ENCODE measurements at regions not wholly inside any gene's neighbourhood (a gene's known extent, or its start where the extent isn't known, plus 50 kb on each side); places are given as distances from the start of the nearest gene placed in this dataset.

- no peak for DNase-seq (ENCODE audit: extremely low spot score)
- H3K4me1 ChIP-seq = no peaks in the 10 kb centered on the region
- intact Hi-C loops (cut with DNase I) = no loop called here
- H3K36me3 ChIP-seq = no peaks in the 10 kb centered on the region
- WGBS = 73% methylated on average over 1 of the region's 1 CpG
- H3K27ac ChIP-seq (replicated peaks in 1 of 4) = no peak overlapping the region
- no peak overlapping the region for H3K4me3 ChIP-seq
- H3K9me3 ChIP-seq = no peaks in the 10 kb centered on the region
- no peaks in the 10 kb centered on the region for H3K27me3 ChIP-seq
- no peak for TF ChIP-seq POLR2AphosphoS5 (IDR thresholded peaks at IDR 0.05)
- no peak for TF ChIP-seq POLR2A (IDR thresholded peaks at IDR 0.05; ENCODE audit: low read depth)
- no peak for TF ChIP-seq CTCF (IDR thresholded peaks at IDR 0.05)
- no peak for TF ChIP-seq EP300 (IDR thresholded peaks at IDR 0.05)
These were observed 274.6 kb downstream of the EDEM1 start for GRCh38 chr3:5462086-5462485.

DNA sequence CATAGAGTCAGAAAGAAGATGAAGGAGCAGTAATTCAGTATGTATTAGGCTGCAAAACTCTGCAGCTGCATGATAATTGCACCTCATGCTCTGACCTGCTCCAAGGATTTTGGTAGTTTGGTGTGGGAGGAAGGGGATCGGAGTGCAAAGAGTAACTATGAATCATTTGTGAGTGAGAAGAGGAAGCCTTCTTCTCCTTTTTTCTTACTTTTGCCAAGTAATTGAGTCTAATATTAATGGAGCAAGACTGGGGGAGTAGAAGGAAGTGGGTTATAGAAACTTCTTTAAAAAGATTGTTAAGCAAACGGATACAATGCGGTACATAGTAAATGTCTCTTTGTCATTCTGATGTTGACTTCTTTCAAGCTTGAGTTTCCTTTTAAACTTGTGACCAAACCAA is 276.5 kb downstream of the EDEM1 start:
- TF ChIP-seq CTCF (IDR thresholded peaks at IDR 0.05) (no peak), POLR2AphosphoS5 (IDR thresholded peaks at IDR 0.05) (no peak), EP300 (IDR thresholded peaks at IDR 0.05) (no peak), POLR2A (IDR thresholded peaks at IDR 0.05; ENCODE audit: low read depth) (no peak)
- H3K4me1 ChIP-seq = no peaks in the 10 kb centered on the region
- H3K27me3 ChIP-seq = no peaks in the 10 kb centered on the region
- no peaks in the 10 kb centered on the region for H3K9me3 ChIP-seq
- intact Hi-C loops (cut with DNase I) = no loop called here
- no peaks in the 10 kb centered on the region for H3K36me3 ChIP-seq
- no peak overlapping the region for H3K27ac ChIP-seq (replicated peaks in 1 of 4)
- WGBS = 76% methylated on average over 3 of the region's 3 CpGs
- no peak overlapping the region for H3K4me3 ChIP-seq
- DNase-seq (ENCODE audit: extremely low spot score) = no peak

DNA sequence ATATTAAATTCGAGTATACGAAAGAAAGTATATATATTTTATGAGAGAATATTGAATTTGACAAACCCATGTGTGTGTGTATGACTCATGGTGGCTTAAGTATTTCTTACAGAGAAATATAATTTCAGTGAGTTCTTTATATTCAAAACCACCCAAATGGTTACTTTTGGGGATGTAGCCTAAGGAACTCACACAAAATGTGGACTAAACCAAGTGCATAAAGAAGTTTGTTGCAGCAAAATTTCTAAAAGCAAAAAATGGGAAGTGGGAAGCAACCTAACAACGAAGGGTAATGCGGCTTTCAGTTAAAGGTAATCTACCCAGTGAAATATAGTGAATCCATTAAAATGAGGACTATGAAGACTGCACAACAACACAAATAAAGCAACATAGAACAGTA is 277.1 kb downstream of the EDEM1 start:
- WGBS = 76% methylated on average over 4 of the region's 4 CpGs
- Histone ChIP-seq H3K27me3 (no peaks in the 10 kb centered on the region), H3K9me3 (no peaks in the 10 kb centered on the region), H3K4me1 (no peaks in the 10 kb centered on the region), H3K4me3 (no peak overlapping the region), H3K27ac (replicated peaks in 1 of 4) (no peak overlapping the region), H3K36me3 (no peaks in the 10 kb centered on the region)
- DNase-seq (ENCODE audit: extremely low spot score) = no peak
- TF ChIP-seq EP300 (IDR thresholded peaks at IDR 0.05) (no peak), CTCF (IDR thresholded peaks at IDR 0.05) (no peak), POLR2A (IDR thresholded peaks at IDR 0.05; ENCODE audit: low read depth) (no peak), POLR2AphosphoS5 (IDR thresholded peaks at IDR 0.05) (no peak)
- intact Hi-C loops (cut with DNase I) = no loop called here

GRCh38 chr3:5465183-5465582 is 277.7 kb downstream of the EDEM1 start:
- 62% methylated on average over 3 of the region's 3 CpGs for WGBS
- no peaks in the 10 kb centered on the region for H3K4me1 ChIP-seq
- no peaks in the 10 kb centered on the region for H3K9me3 ChIP-seq
- H3K27ac ChIP-seq (replicated peaks in 1 of 4) = no peak overlapping the region
- DNase-seq (ENCODE audit: extremely low spot score) = no peak
- no peaks in the 10 kb centered on the region for H3K36me3 ChIP-seq
- no peak overlapping the region for H3K4me3 ChIP-seq
- no peaks in the 10 kb centered on the region for H3K27me3 ChIP-seq
- TF ChIP-seq CTCF (IDR thresholded peaks at IDR 0.05) (no peak), POLR2A (IDR thresholded peaks at IDR 0.05; ENCODE audit: low read depth) (no peak), EP300 (IDR thresholded peaks at IDR 0.05) (no peak), POLR2AphosphoS5 (IDR thresholded peaks at IDR 0.05) (no peak)
- intact Hi-C loops (cut with DNase I) = no loop called here

DNA sequence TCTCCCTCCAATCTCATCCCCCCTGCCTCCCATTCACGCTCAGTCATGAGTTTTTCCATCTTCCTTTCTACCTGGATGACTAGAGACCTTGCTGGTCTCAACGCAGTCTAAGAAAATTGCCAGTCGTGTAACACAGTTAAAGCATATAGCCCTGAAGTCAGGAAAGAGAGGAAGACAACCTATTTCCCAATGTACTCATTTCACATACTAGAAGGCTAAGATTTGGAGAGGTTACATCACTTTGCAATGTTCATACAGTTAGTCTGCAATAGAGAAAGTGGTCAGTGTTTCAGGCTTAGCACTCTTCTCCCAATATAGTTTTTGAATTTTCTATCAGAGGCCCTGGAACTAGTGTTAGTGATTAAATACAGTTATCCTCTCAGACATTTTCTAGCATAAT is 278.6 kb downstream of the EDEM1 start:
- Histone ChIP-seq H3K36me3 (no peaks in the 10 kb centered on the region), H3K4me3 (no peak overlapping the region), H3K4me1 (no peaks in the 10 kb centered on the region), H3K9me3 (no peaks in the 10 kb centered on the region), H3K27me3 (no peaks in the 10 kb centered on the region), H3K27ac (replicated peaks in 1 of 4) (no peak overlapping the region)
- no peak for DNase-seq (ENCODE audit: extremely low spot score)
- intact Hi-C loops (cut with DNase I) = no loop called here
- 76% methylated on average over 3 of the region's 3 CpGs for WGBS
- TF ChIP-seq POLR2A (IDR thresholded peaks at IDR 0.05; ENCODE audit: low read depth) (no peak), EP300 (IDR thresholded peaks at IDR 0.05) (no peak), CTCF (IDR thresholded peaks at IDR 0.05) (no peak), POLR2AphosphoS5 (IDR thresholded peaks at IDR 0.05) (no peak)
